ENCODE measurements at regions not wholly inside any gene's neighbourhood (a gene's known extent, or its start where the extent isn't known, plus 50 kb on each side); places are given as distances from the start of the nearest gene placed in this dataset.

DNA sequence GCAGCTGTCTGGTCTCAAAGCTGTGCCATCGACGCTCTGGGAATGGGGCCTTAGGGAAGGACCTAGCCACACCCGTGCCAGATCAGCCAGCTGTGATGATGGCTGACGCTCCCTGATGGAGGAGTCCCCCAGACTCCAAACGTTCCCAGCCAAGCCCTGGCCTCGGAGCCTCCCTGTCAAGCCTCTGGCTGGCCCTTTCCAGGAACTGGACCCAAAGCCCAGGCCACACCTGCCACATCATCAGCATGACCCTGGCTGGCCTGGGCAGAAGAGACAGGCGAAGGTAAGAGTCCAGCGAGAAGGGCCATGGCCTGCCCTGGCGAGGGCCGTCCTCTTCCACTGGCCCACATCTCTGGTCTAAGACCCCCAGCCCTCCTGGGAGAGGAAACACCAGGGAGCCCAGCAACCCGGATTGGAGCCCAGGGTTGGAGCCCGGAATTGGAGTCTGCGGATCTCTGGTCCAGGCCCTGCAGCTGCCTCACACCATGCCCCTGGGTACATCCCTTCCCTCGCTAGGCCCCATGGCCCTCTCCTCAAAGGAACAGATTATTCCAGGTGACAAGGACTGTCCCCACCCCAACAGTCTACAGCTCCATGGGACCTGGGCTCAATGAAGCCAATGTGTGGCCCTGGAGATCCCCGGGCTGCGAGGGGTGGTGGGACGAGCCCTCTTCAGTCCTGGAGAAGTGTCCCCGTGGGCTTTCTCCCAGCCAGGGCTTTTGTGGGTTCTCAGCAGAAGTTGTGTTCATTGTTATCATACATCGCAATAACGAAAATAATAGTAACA is 105.1 kb upstream of the TNRC6C start:
- no peak for DNase-seq (ENCODE audit: low read depth, low spot score)
- H3K27ac ChIP-seq = no peak overlapping the region

DNA sequence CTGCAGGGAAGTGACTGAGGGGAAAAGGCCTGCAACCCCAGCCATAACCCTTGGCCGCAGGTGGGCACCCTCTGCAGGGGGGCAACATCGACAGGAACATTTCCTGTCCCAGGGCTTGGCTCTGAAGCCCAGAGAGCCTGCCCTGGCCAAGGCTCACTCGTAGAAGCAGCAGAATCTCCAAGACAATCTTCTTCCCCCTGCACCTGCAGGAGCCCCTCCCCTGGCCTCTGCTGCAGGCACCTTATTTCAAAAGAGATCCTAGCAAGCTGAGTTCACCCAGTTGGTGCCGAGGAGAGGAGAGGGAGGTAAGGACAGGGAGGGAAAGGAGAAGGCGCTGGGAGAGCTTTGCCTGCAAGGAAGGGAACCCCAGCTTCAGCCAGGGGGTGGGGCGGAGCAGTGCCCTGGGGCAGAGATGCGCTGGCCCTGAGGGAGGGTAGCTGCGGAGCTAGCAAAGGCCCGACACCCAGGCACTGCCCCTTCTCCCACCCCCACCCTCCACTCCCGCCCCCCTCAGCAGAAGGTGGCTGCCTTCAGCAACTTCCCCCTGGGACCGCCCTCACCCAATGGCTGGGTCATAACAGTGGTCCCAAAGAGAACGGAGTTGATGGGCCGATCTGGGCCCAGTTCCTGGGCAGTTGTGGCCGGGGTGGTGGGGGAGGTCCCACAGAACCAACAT is 104.3 kb upstream of the TNRC6C start:
- no peak overlapping the region for H3K27ac ChIP-seq
- no peak for DNase-seq (ENCODE audit: low read depth, low spot score)

DNA sequence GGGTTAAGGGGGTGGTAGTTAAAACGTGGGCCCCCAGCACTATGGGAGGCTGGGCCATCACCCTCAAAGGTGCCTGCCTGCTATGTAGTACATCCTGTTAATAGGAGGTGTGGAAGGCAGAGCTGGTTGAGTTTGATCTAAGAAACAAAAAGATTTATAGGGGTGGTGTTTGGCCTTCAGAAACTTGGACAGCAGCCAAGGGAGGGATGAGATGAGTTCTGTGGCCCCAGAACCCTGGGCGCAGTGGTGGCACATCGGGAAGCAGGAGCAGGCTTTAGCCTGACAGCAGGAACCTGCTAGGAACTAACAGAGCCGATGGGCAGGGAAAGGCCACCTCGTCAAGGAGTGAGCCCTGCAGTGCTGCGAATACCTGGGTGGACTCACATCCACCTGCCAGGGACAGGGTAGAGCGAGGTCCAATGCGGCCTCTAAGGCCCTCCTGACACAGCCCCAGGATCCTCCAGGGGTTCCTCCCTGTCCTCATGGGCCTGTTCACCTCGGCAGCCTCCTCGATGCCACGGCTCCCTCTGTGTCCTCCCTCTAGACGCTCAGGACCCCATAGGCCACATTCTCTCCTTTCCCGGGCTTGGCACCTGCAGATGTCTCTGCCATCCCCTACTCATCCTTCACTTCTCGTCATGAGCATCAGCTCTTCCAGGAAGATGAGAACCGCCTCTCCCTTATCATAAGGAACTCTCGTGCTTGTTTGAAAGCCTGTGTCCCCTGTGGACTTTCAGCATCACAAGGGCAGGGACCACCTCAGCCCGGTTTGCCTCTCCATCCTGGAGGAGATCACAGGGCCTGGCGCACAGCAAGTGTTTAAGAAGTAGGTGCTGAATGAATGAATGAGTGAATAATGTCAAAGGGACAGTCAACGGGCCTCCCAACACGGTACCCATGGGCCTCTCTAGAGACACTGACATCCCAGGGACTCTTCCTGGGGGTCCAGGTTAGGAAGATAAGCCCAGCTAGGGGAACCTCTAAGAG is 103.5 kb upstream of the TNRC6C start:
- no peak overlapping the region for H3K27ac ChIP-seq
- no peak for DNase-seq (ENCODE audit: low read depth, low spot score)

DNA sequence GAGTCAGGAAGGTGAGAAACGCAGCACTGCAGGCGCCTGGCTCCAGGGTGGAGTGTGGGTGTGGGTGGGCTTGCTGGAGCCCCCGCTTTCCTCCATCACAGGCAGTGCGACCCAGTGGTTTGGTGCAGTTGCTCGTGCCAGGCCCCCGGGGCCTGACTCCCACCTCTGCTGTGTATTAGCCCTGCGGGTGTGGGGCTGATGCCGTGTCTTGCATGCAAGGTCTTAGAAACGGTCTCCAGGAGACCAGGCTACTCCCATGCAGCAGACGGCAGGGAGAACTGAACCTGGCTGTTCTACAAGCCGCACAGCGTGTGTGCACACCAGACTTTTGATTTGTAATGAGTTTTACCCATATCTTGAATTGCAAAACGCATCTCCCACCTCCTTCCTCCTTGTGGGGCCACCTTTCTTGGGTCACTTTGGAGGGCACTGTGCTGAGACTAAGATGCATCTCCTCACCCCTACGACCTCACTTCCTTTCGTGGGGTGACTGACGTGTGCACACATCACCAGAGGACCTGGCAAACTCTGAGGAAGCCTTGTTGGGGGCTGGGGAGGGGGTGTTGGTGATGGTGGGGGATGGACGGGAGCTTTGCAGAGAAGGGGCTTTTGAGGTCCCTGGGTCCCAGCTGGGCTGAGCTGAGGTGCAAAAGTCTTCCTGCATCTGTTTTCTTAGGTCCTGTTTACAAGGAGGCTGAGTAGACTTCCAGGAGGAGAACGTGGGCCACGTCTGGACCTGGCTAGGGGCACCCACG is 101.8 kb upstream of the TNRC6C start:
- no peak for DNase-seq (ENCODE audit: low read depth, low spot score)
- H3K27ac ChIP-seq = no peak overlapping the region

DNA sequence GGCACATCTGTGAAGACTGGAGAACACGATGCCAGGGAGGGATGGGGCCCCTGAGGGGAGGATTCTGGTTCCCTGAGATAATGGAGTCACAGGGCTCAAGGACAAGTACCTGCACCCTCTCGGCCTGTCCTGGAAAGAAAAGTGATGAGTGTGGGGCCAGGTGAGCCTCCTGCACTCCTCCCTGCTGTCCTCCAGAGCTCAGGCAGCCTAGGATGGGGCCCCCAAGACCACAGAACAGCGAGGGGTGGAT is 101.3 kb upstream of the TNRC6C start:
- DNase-seq (ENCODE audit: low read depth, low spot score) = no peak
- H3K27ac ChIP-seq = no peak overlapping the region

DNA sequence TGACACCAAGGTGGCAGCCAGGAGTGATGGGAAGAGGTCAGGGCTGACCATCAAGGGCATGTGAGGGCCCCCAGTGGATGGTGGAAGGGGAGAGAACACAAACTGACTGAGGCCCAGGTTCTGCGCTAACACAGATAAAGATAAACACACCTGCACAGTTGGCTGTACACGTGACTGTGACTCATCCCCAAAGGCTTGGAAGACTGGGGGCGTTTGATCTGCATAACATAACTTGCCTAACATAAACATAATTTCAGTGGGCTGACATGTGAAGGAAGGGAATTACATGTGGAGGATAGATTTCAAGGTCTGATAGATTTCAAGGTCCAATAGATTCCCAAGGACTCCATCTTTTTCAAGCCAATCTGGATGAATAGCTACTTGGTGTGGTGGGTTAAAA is 100.9 kb upstream of the TNRC6C start:
- DNase-seq (ENCODE audit: low read depth, low spot score) = no peak
- H3K27ac ChIP-seq = no peak overlapping the region

DNA sequence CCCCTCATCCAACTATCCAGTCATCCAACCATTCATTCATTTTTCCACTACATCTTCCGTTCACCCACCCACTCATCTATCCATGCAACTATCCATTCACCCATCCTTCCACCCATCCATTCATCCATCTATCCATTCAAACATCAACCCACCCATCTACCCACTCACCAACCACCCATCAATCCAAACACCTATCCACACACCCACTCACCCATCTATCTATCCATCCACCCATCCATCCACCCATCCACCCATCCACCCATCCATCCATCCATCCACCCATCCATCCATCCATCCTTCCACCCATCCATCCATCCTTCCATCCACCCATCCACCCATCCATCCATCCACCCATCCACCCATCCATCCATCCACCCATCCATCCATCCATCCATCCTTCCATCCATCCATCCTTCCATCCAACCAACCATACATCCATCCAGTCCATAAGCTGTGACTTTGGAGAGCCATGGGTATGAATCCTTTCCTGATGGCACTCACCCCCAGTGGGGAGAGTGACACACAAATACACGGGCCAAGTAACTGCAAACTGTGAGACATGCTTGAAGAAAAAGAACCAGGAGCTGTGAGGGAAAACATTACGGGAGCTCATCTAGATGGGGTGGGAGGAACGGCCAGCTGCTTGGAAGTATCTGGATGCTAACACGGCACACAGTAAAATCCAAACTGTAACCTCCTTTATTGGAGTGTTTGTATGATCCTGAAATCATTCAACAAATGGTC is 100.0 kb upstream of the TNRC6C start:
- H3K27ac ChIP-seq = no peak overlapping the region
- DNase-seq (ENCODE audit: low read depth, low spot score) = no peak

DNA sequence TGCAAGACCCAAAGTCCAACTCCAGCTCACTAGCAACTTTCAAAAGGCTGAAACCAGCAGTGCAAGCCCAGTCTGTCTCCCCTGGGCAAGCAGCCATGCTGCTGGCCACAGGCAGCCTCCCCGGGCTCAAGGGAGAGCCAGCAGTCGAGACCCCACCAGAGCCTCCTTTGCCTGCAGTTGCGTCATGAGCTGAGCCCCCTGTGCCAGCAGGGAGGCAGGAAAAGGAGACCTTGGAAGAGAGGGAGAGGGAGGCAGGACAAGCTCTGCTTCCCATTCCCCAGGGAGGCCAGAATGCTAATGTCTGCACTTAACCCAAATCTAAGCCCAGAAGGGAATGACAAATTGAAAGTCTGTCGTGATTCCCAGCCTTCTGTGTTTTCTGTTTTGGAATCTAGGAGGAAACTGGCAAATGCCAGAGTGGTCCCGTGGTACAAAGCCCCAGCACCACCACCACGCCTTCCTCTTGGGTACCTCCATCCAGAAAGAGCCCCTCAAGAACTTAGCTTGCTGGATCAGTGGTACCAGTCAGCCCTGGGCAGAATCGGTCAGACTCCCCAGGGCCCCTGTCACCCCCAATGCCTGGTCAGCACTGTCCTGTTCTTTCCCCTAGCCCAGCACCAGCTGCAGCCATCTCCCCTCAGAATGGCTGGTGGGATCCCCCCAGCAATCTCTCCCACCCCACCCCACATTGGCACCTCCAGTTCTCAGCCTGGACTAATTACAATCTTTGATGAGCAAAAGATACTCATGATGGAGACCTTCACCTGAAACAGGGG is 99.3 kb upstream of the TNRC6C start:
- H3K27ac ChIP-seq = no peak overlapping the region
- no peak for DNase-seq (ENCODE audit: low read depth, low spot score)

DNA sequence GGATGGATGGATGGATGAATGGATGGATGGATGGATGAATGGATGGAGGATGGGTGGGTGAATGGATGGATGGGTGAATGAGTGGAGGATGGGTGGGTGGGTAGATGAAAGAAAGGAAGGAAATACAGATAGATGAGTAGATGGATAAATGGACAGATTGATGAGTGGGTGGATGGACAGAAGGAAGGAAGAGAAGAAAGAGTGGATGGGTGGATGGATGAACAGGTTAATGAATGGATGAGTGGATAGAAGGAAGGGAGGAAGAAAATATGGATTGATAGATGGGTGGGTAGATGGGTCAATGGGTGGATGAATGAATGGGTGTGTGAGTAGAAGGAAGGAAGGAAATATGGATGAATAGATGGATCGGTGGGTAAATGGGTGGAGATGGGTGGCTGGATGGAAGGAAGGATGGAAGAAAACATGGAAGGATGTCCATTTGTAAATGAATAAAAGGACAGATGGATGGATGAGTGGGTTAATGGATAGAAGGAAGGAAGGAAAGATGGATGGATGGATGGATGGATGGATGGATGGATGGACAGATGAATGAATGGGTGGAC is 97.3 kb upstream of the TNRC6C start:
- DNase-seq (ENCODE audit: low read depth, low spot score) = no peak
- H3K27ac ChIP-seq = no peak overlapping the region

DNA sequence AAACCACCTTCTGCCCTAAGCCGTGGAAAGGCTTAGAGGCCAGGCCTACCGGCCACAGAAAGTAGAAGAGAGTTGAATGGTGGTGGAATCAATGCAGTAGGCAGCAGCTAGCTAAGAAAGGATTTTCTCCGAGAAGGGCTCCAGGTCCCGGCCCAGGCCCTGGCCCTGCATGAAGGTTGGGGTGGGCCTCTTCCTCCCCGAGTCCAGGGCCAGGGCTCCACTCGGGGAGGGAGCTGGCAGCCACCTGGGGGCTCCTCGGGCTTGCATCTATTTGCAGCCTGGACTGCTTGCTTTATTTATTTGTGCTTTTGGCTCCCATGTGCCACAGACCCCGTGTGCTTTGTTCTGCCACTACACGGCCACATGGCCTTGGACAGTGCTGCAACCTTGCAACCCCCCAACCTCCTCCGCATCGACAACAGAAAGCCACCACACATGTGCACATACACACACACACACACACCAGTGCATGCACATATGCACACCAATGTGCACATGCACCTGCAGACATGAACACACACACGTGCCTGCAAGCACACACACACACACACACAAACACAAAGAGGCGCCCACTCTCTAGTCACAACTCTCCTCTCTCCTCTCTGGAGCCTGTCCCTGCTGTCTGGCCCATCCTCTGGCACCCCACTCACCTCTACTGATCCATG is 96.4 kb upstream of the TNRC6C start:
- DNase-seq (ENCODE audit: low read depth, low spot score) = no peak
- H3K27ac ChIP-seq = no peak overlapping the region

DNA sequence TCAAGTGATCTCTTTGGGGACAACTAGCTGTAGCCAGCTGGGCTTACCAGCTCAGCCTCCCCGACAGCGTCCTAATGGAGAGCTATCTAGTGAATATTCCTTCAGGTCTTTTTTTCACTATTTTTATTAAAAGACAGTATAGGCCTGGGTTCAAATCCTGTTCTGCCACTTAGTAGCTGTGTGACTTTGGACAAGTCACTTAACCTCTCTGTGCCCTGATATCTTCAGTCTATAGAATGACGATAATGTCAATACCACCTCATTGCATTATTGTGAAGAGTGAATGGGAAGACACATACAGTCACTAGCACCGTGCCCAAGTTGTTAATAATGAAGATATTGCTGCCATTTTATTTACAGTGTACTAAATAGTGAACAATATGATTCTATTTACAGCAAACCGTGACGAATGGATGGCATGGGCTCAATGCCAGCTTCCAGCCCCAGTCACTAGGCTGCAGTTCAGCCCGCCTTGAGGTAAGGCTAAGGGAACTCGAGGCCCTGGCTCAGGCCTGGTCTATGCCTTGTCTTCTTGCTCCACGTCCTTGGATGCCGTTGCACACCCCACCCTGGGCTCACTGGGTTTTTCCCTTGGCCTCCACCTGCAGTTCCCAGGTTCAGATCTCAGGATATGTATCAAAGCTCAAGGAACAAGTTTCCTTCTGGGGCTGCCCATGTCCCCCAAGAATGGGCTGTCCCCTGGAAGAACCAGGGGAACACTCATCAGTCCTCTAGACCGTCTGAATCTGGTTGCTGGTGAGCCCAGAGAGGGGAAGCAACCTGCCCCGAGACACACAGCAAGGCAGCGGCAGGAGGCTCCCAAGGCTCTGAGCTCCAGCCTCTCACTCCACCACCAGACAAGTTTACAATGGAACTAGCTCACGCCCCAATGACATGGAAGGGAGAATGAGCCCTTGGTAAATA is 95.4 kb upstream of the TNRC6C start:
- no peak overlapping the region for H3K27ac ChIP-seq
- no peak for DNase-seq (ENCODE audit: low read depth, low spot score)

DNA sequence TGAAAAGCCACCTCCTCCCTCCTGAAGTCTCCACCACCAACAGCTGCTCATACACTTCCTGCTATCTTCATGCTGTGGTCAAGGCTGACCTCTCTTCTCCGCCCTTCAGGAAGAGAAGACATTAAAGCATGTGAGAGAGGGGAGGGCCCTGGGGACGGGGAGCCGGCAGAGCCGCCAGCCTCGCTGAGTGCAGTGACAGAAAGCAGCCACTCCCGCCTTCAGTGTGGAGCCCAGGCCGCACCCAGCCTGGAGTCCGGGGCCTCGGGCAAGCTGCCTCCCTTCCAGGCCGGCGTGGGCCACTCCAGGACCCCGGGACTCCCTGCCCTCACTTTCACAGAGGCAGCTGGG is 94.7 kb upstream of the TNRC6C start:
- DNase-seq (ENCODE audit: low read depth, low spot score) = no peak
- H3K27ac ChIP-seq = no peak overlapping the region

DNA sequence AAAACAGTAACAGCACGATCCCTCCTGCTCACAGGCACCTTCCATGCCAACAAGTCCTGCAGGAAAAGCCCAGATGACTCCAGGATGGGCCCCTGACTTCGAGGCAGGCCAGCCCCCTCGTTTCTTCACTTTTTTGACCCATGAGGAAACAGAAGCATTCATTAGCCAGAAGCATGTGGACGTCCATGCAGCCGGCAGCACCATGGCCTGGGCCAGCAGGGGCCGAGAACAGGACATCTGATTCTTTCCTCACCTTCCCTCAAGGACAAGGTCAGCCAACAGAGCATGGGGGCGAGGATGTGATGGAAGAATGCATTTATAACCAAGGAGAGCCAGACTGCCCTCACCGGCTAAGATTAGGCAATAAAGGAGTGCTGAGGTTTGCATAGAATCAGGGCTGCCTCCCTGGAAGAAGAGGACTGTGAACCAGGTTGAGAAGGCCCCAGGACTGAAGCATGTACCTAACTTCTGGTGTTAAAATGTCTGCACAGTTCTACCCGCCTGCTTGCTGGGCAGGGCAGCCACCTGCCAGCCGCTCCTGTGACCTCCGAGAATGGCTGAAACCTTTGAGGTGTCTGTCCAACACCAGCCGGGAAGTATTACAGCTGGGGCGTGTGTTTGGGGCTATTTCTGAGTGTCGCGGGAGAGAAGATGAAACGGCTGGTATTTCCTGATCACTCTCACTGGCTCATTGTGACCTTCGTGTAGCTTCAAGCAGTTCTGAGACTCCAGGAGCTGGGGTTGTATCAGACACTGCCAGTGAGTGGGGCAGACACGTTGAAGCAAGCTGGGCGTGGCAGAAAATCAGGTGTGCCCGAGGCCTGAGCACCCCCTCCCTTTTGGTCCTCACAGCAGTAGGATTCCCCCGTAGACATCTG is 94.0 kb upstream of the TNRC6C start:
- DNase-seq (ENCODE audit: low read depth, low spot score) = no peak
- H3K27ac ChIP-seq = no peak overlapping the region

DNA sequence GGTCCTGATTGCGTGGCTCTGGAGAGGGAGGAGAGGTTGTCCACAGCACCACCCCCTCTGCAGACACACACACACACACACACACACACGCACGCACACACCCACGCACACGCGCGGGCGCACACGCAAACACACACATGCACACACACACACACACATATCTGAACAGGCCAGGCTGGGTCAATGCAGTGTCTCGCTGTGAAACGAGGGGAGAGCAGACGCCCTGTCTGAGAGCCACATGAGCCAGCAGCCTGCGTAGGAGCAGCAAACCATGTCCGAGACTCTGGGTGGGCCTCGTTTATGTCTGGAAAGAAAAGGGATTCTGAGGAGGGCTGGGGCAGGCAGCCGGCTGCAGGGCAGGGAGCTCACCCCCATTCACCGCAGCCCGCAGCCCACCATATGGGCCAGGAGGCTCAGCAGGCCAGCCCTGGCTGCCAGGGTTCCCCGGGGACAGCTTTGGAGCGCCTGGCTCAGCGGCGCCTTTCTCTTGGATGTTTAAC is 93.3 kb upstream of the TNRC6C start:
- H3K27ac ChIP-seq = no peak overlapping the region
- no peak for DNase-seq (ENCODE audit: low read depth, low spot score)

DNA sequence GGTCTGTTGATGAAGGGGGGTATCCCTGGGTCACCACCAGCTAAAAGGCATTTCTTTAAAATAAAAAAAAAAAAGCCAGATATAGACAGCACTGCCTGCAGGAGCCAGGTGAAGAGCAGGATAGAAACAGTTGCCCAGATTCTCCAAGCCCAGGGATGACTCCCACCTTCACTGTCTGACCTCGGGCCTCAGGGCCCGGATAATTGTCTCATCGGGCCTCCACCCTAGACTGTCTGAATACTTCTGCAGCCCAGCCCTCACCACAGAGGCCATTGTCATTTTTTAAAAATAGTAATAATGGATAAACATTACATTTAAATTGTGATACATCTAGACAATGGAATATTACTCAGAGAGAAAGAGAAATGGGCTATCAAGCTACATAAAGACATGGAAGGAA is 92.8 kb upstream of the TNRC6C start:
- DNase-seq (ENCODE audit: low read depth, low spot score) = no peak
- no peak overlapping the region for H3K27ac ChIP-seq

DNA sequence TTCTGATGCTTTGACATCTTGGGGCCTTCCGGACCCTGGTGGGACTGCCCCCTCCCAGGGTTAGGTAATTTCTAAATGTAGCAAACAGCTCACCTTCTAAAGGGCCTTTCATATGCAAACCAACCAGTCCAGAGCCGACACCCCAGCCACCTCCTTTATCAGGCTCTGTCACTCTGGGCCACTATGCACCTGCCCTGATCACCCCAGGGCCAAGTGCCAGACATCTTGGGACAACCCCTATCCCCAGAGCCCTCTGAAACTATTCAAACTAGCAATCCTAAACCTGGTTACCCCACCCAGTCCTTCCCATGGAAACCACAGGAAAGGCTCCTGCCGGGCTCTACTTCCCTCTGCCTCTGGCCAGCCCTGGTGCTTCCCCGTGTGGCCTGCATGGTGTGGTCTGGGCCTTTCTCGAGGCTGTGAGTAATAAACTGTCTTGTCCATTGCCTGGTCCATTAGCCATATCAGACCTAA is 91.2 kb upstream of the TNRC6C start:
- DNase-seq (ENCODE audit: low read depth, low spot score) = no peak
- H3K27ac ChIP-seq = no peak overlapping the region
